ENCODE measurements at regions not wholly inside any gene's neighbourhood (a gene's known extent, or its start where the extent isn't known, plus 50 kb on each side); places are given as distances from the start of the nearest gene placed in this dataset.

- intact Hi-C loops (cut with DNase I) = no loop called here
- no peak overlapping the region for H3K27ac ChIP-seq
- H3K27me3 ChIP-seq (replicated peaks; ENCODE audit: insufficient read depth) = no peaks in the 10 kb centered on the region
- 76% methylated on average over 4 of the region's 4 CpGs for WGBS
- no peak overlapping the region for H3K4me3 ChIP-seq
- H3K9me3 ChIP-seq = no peaks in the 10 kb centered on the region
- H3K36me3 ChIP-seq = no peaks in the 10 kb centered on the region
- H3K4me1 ChIP-seq (replicated peaks) = no peaks in the 10 kb centered on the region
- no peak for DNase-seq (ENCODE audit: low spot score)
- TF ChIP-seq POLR2AphosphoS5 (IDR thresholded peaks at IDR 0.05) (no peak), POLR2A (IDR thresholded peaks at IDR 0.05) (no peak)
- TF ChIP-seq, protein P1, sequence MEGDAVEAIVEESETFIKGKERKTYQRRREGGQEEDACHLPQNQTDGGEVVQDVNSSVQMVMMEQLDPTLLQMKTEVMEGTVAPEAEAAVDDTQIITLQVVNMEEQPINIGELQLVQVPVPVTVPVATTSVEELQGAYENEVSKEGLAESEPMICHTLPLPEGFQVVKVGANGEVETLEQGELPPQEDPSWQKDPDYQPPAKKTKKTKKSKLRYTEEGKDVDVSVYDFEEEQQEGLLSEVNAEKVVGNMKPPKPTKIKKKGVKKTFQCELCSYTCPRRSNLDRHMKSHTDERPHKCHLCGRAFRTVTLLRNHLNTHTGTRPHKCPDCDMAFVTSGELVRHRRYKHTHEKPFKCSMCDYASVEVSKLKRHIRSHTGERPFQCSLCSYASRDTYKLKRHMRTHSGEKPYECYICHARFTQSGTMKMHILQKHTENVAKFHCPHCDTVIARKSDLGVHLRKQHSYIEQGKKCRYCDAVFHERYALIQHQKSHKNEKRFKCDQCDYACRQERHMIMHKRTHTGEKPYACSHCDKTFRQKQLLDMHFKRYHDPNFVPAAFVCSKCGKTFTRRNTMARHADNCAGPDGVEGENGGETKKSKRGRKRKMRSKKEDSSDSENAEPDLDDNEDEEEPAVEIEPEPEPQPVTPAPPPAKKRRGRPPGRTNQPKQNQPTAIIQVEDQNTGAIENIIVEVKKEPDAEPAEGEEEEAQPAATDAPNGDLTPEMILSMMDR (IDR thresholded peaks at IDR 0.05) = no peak
Observed at GRCh38 chr16:62950351-62950750, 914.1 kb upstream of the CDH8 start.

- H3K36me3 ChIP-seq = no peaks in the 10 kb centered on the region
- no peak overlapping the region for H3K27ac ChIP-seq
- intact Hi-C loops (cut with DNase I) = no loop called here
- DNase-seq (ENCODE audit: low spot score) = no peak
- no peaks in the 10 kb centered on the region for H3K9me3 ChIP-seq
- H3K4me3 ChIP-seq = no peak overlapping the region
- WGBS = 23% methylated on average over 4 of the region's 4 CpGs
- no peak for TF ChIP-seq POLR2A (IDR thresholded peaks at IDR 0.05)
- no peaks in the 10 kb centered on the region for H3K4me1 ChIP-seq (replicated peaks)
- no peaks in the 10 kb centered on the region for H3K27me3 ChIP-seq (replicated peaks; ENCODE audit: insufficient read depth)
Observed at GRCh38 chr16:62940569-62940968, 904.3 kb upstream of the CDH8 start.

GRCh38 chr16:62939687-62940086 is 903.4 kb upstream of the CDH8 start:
- TF ChIP-seq POLR2A (IDR thresholded peaks at IDR 0.05) (no peak), POLR2AphosphoS5 (IDR thresholded peaks at IDR 0.05) (no peak)
- TF ChIP-seq, protein P1 (IDR thresholded peaks at IDR 0.05) = no peak
- no peak for DNase-seq (ENCODE audit: low spot score)
- intact Hi-C loops (cut with DNase I) = no loop called here
- Histone ChIP-seq H3K27ac (no peak overlapping the region), H3K36me3 (no peaks in the 10 kb centered on the region), H3K9me3 (no peaks in the 10 kb centered on the region), H3K4me1 (replicated peaks) (no peaks in the 10 kb centered on the region), H3K27me3 (replicated peaks; ENCODE audit: insufficient read depth) (no peaks in the 10 kb centered on the region), H3K4me3 (no peak overlapping the region)
- 71% methylated on average over 1 of the region's 1 CpG for WGBS

DNA sequence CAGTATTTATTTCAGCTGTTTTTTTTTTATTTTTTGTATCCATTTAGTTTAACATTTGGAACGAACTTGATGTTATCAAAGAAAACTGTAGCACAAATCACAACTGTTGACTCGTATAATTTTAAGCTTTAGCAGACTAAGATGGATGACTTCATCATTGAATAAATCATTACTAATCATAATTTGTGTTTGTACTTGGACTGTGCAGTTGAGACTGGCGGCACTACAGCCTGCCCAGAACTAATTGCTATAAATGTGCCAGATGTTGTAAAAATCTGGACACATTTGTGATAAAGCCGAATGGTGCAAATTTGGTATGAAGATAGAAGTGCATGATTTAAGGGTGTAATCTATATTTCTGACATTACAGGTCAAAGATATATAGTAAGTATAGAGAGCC is 897.7 kb upstream of the CDH8 start:
- Histone ChIP-seq H3K4me3 (no peak overlapping the region), H3K9me3 (no peaks in the 10 kb centered on the region), H3K4me1 (replicated peaks) (no peaks in the 10 kb centered on the region), H3K27ac (no peak overlapping the region), H3K36me3 (no peaks in the 10 kb centered on the region), H3K27me3 (replicated peaks; ENCODE audit: insufficient read depth) (no peaks in the 10 kb centered on the region)
- intact Hi-C loops (cut with DNase I) = no loop called here
- TF ChIP-seq, protein P1 (IDR thresholded peaks at IDR 0.05) = no peak
- TF ChIP-seq POLR2A (IDR thresholded peaks at IDR 0.05) (no peak), POLR2AphosphoS5 (IDR thresholded peaks at IDR 0.05) (no peak)
- 19% methylated on average over 4 of the region's 4 CpGs for WGBS
- DNase-seq (ENCODE audit: low spot score) = no peak

DNA sequence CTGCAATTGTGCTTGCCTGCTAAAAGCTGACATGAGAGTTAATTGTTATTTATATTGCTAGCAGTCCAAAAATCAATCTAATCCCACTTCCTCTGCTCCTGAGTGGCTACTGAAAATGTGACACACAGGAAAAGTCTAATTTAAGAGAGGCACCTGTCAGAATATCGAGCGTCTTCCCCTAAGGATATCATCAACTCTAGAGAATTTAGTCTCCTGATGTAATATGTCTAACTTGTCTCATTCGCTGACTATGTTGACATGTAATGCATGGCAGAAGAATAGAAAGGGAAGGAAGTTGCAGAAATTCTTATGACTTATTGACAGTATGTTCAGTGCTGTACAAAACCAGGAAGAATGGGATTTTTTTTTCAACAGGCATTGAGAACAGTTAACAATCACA is 893.4 kb upstream of the CDH8 start:
- Histone ChIP-seq H3K4me1 (replicated peaks) (no peaks in the 10 kb centered on the region), H3K9me3 (no peaks in the 10 kb centered on the region), H3K27me3 (replicated peaks; ENCODE audit: insufficient read depth) (no peaks in the 10 kb centered on the region), H3K4me3 (no peak overlapping the region), H3K27ac (no peak overlapping the region), H3K36me3 (no peaks in the 10 kb centered on the region)
- TF ChIP-seq POLR2A (IDR thresholded peaks at IDR 0.05) (no peak), POLR2AphosphoS5 (IDR thresholded peaks at IDR 0.05) (no peak)
- TF ChIP-seq, protein P1 (IDR thresholded peaks at IDR 0.05) = no peak
- intact Hi-C loops (cut with DNase I) = no loop called here
- DNase-seq (ENCODE audit: low spot score) = no peak
- 80% methylated on average over 3 of the region's 3 CpGs for WGBS

Measured in prostate gland (tissue), 2 donors.